IPS-18a (cell line): ENCODE measurements at regions not wholly inside any gene's neighbourhood (a gene's known extent, or its start where the extent isn't known, plus 50 kb on each side); places are given as distances from the start of the nearest gene placed in this dataset.

ENCODE experiments used
- H3K27ac ChIP-seq: one replicate; pipeline ENCODE4 v1.5.1; 2013; ENCODE audit warnings: low read length
- H3K27me3 ChIP-seq: one replicate; pipeline ENCODE4 v1.6.1; 2013; ENCODE audit warnings: mild to moderate bottlenecking, low read length; ENCODE audit not compliant: control insufficient read depth, insufficient read depth
- H3K36me3 ChIP-seq: one replicate; pipeline ENCODE4 v1.6.1; 2013; ENCODE audit warnings: low read depth, low read length; ENCODE audit not compliant: control insufficient read depth
- H3K4me1 ChIP-seq: one replicate; pipeline ENCODE4 v1.6.1; 2013; ENCODE audit warnings: low read depth, low read length; ENCODE audit not compliant: control insufficient read depth
- H3K4me3 ChIP-seq: one replicate; pipeline ENCODE4 v1.5.1; 2013; ENCODE audit warnings: low read length
- H3K9ac ChIP-seq: one replicate; pipeline ENCODE4 v1.6.1; 2013; ENCODE audit warnings: mild to moderate bottlenecking, low read length, moderate library complexity
- H3K9me3 ChIP-seq: one replicate; pipeline ENCODE4 v1.6.1; 2013; ENCODE audit warnings: low read depth, low read length; ENCODE audit not compliant: control insufficient read depth

DNA sequence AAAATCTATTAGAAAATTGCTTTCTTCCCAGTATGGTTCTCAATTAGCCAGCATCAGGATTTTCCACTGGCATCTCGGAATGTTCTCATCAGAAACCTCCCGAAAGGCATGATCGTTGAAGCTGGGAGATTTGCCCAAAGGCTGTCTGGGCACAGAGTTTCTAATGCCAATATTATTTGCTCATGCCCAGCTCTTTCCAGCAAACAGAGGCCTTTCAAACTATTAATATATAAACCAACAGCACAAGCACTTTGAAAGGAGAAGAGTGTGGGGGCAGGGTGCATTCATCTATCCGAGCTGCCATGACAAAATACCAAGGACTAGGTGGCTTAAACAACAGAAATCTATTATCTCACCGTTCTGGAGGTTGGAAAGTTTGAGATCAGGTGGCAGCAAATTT, 88.3 kb upstream of the MSX1 start:
- no peaks in the 10 kb centered on the region for H3K36me3 ChIP-seq
- H3K4me3 ChIP-seq = no peak overlapping the region
- H3K27ac ChIP-seq = no peak overlapping the region
- no peaks in the 10 kb centered on the region for H3K27me3 ChIP-seq
- no peaks in the 10 kb centered on the region for H3K9me3 ChIP-seq
- no peaks in the 10 kb centered on the region for H3K4me1 ChIP-seq
- H3K9ac ChIP-seq = no peak overlapping the region

DNA sequence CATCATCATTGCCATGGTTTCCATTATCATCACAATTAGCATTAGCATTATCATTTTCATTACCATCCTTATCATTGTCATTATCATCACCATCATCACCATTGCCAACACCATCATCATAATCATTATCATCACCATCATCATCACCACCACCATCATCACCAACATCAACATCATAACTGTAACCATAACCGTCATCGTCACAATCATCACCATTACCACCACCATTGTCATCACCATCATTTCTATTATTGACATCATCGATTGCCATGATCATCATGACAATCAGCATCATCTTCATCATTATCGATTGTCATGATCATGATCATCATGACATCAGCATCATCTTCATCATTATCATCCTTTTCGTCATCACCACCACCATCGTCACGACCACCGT, 88.9 kb upstream of the MSX1 start:
- Histone ChIP-seq H3K27me3 (no peaks in the 10 kb centered on the region), H3K36me3 (no peaks in the 10 kb centered on the region), H3K9me3 (no peaks in the 10 kb centered on the region), H3K9ac (no peak overlapping the region), H3K27ac (no peak overlapping the region), H3K4me1 (no peaks in the 10 kb centered on the region), H3K4me3 (no peak overlapping the region)

- Histone ChIP-seq H3K9me3 (no peaks in the 10 kb centered on the region), H3K4me3 (no peak overlapping the region), H3K36me3 (no peaks in the 10 kb centered on the region), H3K27ac (no peak overlapping the region), H3K4me1 (peaks cover 20% of the 10 kb centered on the region), H3K27me3 (peaks cover 11% of the 10 kb centered on the region), H3K9ac (no peak overlapping the region)
These were observed 92.9 kb upstream of the MSX1 start for GRCh38 chr4:4766564-4766963.

GRCh38 chr4:4765811-4766210, 93.7 kb upstream of the MSX1 start:
- Histone ChIP-seq H3K9me3 (no peaks in the 10 kb centered on the region), H3K9ac (no peak overlapping the region), H3K36me3 (no peaks in the 10 kb centered on the region), H3K27me3 (peaks cover 14% of the 10 kb centered on the region), H3K27ac (no peak overlapping the region), H3K4me3 (no peak overlapping the region), H3K4me1 (peaks cover 20% of the 10 kb centered on the region)

DNA sequence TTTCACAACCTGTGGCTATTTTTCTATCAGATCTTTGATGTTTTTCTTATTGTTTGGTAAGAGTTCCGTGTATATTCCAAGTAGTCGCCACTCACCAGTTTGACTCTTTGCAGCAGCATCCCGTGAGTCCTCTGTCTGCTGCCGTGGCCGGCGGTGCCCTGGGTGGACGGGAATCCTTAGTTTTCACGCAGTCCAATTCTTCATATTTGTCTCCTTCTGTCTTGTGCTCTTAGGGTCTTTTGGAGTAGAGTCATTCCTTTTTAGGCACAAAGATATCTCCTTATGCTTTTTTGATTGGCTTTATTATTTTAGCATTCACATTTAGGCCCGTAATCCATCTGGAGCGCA, 94.9 kb upstream of the MSX1 start:
- H3K36me3 ChIP-seq = no peaks in the 10 kb centered on the region
- H3K4me3 ChIP-seq = no peak overlapping the region

GRCh38 chr4:4763822-4764557, 95.5 kb upstream of the MSX1 start:
- H3K9ac ChIP-seq = no peak overlapping the region
- H3K9me3 ChIP-seq = no peaks in the 10 kb centered on the region
- no peaks in the 10 kb centered on the region for H3K36me3 ChIP-seq
- H3K27me3 ChIP-seq = peaks cover 27% of the 10 kb centered on the region
- H3K4me1 ChIP-seq = peaks cover 23% of the 10 kb centered on the region
- H3K4me3 ChIP-seq = no peak overlapping the region
- no peak overlapping the region for H3K27ac ChIP-seq

More for the DNA sequence above, 94.9 kb upstream of the MSX1 start:
- Histone ChIP-seq H3K9me3 (no peaks in the 10 kb centered on the region), H3K9ac (no peak overlapping the region), H3K27ac (no peak overlapping the region), H3K27me3 (peaks cover 27% of the 10 kb centered on the region), H3K4me1 (peaks cover 23% of the 10 kb centered on the region)

GRCh38 chr4:4762909-4763821, 96.3 kb upstream of the MSX1 start:
- Histone ChIP-seq H3K9ac (no peak overlapping the region), H3K4me1 (peaks cover 23% of the 10 kb centered on the region)

GRCh38 chr4:4762300-4762699, 97.2 kb upstream of the MSX1 start:
- Histone ChIP-seq H3K4me1 (peaks cover 23% of the 10 kb centered on the region), H3K27ac (no peak overlapping the region), H3K27me3 (peaks cover 27% of the 10 kb centered on the region), H3K4me3 (no peak overlapping the region), H3K9ac (no peak overlapping the region), H3K36me3 (no peaks in the 10 kb centered on the region), H3K9me3 (no peaks in the 10 kb centered on the region)

More at GRCh38 chr4:4762909-4763821, 96.3 kb upstream of the MSX1 start:
- Histone ChIP-seq H3K4me3 (peak overlapping the region; percentile 8), H3K27me3 (peaks cover 27% of the 10 kb centered on the region), H3K9me3 (no peaks in the 10 kb centered on the region), H3K27ac (no peak overlapping the region), H3K36me3 (no peaks in the 10 kb centered on the region)

DNA sequence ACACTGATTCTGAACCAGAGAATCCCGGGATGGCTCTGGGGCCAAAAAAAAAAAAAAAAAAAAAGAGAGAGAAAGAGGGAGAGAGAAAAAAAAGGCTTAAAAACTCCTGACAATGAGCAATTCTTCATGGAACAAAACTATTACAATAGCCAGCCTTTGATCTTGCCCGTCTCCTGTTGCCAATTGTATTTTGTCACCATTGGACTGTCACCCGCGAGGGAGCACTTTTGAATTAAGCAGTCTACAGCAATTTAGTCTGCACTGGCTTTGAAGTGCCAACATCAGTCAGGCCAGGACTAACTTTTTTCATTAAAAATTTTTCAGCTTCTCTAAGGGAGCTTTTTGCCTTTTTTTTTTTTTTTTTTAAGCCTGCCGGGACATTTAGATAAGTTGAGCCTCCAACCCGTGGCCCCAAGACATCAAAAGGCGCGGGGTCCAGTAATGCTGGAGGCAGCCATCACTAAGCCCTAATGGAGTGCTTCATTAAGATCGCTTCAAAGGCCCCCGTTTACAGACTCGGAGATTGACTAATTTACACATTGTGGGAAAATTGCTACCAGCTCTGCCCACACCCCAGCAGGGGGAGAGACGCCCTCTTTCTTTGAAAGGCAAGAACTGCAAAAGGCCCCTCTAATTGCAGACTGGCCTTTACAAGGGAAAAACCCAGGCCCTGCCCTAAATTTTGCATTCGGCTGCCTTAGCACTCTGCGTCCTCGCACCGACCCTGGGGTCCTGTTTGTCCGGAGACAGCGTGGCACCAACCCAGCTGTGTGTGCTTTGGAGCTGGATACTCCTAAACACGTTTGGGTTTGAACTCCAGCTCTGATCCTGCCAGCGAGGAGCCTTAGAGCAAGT, 98.1 kb upstream of the MSX1 start:
- Histone ChIP-seq H3K9ac (no peak overlapping the region), H3K27ac (no peak overlapping the region), H3K36me3 (no peaks in the 10 kb centered on the region), H3K27me3 (peaks cover 27% of the 10 kb centered on the region), H3K4me3 (no peak overlapping the region), H3K9me3 (no peaks in the 10 kb centered on the region), H3K4me1 (peaks cover 23% of the 10 kb centered on the region)

DNA sequence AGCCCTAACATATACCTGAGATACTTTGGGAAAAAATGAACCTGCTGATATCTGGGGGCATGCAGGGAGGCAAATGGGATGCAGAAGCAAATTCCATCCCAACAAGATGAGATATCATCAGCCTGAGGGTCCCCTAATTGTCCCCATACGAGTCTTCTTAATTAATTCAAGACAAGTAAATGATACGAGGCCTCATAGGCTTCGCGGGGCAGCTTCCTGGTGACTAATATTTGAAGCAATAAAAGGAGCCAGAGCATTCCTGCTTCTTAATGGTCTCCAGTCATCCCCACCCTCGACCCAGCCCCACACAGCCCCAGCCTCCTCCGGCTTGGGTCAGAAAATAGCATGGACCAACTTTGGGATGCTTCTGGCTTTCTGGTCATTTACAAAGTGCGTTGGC, 99.6 kb upstream of the MSX1 start:
- no peaks in the 10 kb centered on the region for H3K36me3 ChIP-seq
- no peak overlapping the region for H3K4me3 ChIP-seq
- peaks cover 23% of the 10 kb centered on the region for H3K4me1 ChIP-seq
- no peak overlapping the region for H3K9ac ChIP-seq
- no peaks in the 10 kb centered on the region for H3K9me3 ChIP-seq
- peaks cover 27% of the 10 kb centered on the region for H3K27me3 ChIP-seq
- H3K27ac ChIP-seq = no peak overlapping the region

DNA sequence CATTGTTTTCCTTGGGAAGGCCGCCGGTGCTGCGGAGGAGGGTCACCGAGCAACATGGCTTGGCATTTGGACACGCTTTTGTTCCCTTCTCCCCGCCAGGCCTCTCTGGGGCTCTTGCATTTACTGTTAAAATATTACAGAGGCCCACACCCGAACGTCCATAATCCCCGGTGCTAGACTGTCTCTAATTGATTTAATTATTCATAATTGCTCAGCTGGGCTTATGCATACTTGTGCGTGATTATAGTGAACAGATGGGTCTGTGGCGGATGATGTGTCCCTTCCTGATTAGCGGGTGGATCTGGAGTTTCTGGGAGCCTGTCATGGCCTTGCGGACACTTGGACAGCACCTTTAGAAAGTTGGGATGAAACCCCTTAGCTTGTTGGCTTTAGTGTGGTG, 100.2 kb upstream of the MSX1 start:
- no peak overlapping the region for H3K4me3 ChIP-seq
- H3K9me3 ChIP-seq = no peaks in the 10 kb centered on the region
- H3K27me3 ChIP-seq = peaks cover 27% of the 10 kb centered on the region
- no peaks in the 10 kb centered on the region for H3K36me3 ChIP-seq
- H3K27ac ChIP-seq = no peak overlapping the region
- H3K4me1 ChIP-seq = peaks cover 21% of the 10 kb centered on the region
- H3K9ac ChIP-seq = no peak overlapping the region
